Activated naive CD8-positive, alpha-beta T cell treated with anti-CD3 and anti-CD28 coated beads for 36 hours (primary cell): ENCODE measurements at regions not wholly inside any gene's neighbourhood (a gene's known extent, or its start where the extent isn't known, plus 50 kb on each side); places are given as distances from the start of the nearest gene placed in this dataset.

Experiments
- DNase-seq: peaks from one replicate; pipeline ENCODE4 v3.0.0; 2021
- H3K27ac Mint-ChIP-seq: one replicate; pipeline ENCODE4 v1.8.0; 2022; ENCODE audit warnings: mild to moderate bottlenecking, moderate library complexity, mixed read lengths
- H3K27me3 Mint-ChIP-seq: one replicate; pipeline ENCODE4 v1.8.0; 2022; ENCODE audit warnings: mild to moderate bottlenecking, mixed read lengths
- H3K36me3 Mint-ChIP-seq: one replicate; pipeline ENCODE4 v1.8.0; 2021; ENCODE audit warnings: mild to moderate bottlenecking, mixed read lengths
- H3K4me1 Mint-ChIP-seq: one replicate; pipeline ENCODE4 v1.8.0; 2021; ENCODE audit warnings: mixed read lengths
- H3K4me3 Mint-ChIP-seq: one replicate; pipeline ENCODE4 v1.8.0; 2022; ENCODE audit warnings: mild to moderate bottlenecking, moderate library complexity, mixed read lengths
- H3K9me3 Mint-ChIP-seq: one replicate; pipeline ENCODE4 v1.8.0; 2022; ENCODE audit warnings: mixed read lengths

DNA sequence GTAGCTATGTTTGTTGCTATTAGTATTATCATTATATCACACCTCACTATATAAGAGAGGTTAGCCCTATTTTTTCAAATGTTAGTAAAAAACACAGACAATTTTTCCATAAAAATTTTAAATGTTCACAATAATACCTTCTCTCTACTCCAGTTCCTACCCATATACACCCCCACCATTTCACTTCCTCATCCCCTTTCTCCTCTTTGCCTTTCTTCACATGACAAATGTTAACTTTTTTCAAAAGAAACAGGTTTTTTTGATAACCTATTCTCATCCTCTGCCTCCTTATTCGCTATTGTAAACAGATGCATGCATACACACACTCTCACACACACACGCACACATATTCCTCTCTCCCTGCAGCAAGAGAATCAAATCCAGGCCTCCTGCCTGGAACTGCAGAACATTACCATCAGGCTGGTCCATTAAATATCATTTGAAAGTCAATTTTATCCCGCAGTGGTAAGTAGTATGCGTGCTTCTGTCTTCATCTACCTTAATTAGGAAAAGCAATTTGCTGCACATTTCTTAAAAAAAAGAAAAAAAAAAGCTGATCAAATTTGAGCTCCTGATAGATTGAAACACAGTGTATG is 55.5 kb downstream of the MID1IP1 start:
- Mint-ChIP-seq H3K4me1 (peaks cover 30% of the 10 kb centered on the region), H3K27me3 (no peaks in the 10 kb centered on the region), H3K27ac (no peak overlapping the region), H3K9me3 (no peaks in the 10 kb centered on the region), H3K4me3 (no peak overlapping the region), H3K36me3 (no peaks in the 10 kb centered on the region)
- DNase-seq, result no peak

DNA sequence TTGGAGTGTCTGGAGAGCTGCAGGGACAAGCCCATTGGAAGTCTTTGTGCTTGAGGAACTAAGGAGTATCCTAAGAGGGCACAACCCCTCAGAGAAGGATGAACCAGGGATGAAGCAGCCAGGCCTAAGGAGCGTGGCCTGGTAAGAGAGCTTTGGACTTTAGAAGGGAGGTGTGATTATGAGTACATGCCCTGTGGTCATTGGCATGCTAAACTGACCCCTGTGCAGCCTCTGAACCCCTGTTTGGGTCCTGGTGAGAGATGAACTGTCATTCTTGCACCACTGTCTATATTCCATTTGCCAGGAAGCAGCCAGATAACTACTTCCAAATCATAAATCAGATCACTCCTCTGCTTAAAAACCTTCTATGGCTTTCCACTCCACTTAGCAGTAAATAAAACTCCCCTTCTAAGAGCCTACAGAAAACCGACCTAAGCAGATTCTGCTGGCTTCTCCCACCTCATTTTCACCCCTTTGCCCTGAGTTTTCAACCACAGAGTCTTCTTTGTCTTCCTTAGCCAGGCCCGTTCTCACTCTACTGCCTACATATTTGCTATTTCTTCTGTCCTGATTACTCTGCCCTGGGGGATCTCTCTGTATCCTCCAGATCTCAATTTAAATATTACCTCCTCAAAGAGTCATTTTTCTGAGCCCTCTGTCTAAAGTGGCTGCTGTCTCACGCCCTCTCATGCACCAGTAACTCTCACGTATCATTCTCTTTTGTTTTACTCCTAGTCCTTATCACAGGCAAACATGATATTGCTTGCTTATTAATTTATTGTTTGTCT is 56.7 kb downstream of the MID1IP1 start:
- Mint-ChIP-seq H3K27me3 (no peaks in the 10 kb centered on the region), H3K9me3 (no peaks in the 10 kb centered on the region), H3K4me1 (peaks cover 30% of the 10 kb centered on the region), H3K27ac (no peak overlapping the region), H3K36me3 (no peaks in the 10 kb centered on the region), H3K4me3 (no peak overlapping the region)
- no peak for DNase-seq

DNA sequence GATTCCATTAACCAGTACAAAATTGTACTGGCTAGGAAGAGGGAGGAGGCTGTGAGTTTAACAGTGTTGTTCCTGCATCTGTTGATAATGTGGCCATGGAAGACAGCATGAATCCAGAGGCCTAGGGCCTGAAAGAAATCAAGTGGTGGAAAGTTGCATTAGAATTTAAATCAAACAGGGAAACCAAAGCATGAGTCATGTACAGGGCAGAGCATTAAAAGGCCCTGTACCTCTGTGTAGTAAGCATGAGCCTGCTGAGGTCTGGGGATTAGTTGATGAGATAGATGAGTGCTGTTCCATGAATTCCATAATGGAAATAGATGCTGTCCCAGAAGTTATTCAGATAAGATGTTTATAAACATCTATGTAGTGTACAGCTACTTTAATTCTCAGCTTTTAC is 58.3 kb downstream of the MID1IP1 start:
- no peak for DNase-seq
- Mint-ChIP-seq H3K4me3 (no peak overlapping the region), H3K27me3 (no peaks in the 10 kb centered on the region), H3K9me3 (no peaks in the 10 kb centered on the region), H3K4me1 (peaks cover 30% of the 10 kb centered on the region), H3K36me3 (no peaks in the 10 kb centered on the region), H3K27ac (no peak overlapping the region)

DNA sequence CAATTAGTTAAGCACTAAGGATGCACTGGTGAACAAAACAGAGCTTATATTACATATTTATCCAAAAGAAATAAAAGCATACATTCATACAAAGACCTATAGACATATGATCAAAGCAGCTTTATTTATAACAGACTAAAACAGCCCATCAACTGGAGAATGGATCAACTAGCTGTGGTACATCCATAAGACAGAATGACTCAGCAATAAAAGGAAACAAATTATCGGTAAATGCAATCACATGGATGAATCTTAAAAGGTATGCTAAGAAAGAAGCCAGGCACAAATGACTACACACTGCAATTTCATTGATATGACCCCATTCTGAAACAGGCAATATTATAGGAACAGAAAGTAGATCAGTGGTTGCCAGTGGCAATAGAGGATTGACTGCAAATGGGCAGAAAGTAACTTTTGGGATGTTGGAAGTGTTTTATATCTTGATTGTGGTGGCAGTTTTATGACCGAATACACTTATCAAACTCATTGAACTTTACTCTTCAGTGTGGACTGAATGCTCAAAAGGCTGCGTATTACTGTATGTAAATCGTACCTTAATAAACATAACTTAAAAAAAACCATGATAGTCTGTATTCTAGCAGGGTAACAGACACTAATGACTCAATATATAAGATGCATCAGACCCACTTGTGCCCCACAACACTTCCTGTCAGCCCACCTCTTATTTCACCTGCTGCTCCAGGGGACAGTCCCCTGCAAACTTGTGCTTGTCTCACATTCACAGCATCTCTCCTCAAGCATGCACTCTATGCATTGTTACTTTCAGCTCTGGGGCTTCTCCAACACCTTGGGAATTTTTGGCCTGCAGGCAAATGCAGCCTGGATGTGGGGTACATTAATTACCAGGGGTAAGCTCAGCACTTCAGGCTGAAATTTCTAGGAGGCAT is 59.1 kb downstream of the MID1IP1 start:
- peak; percentile 40 for DNase-seq
- H3K27ac Mint-ChIP-seq, result no peak overlapping the region
- H3K36me3 Mint-ChIP-seq, result no peaks in the 10 kb centered on the region
- H3K4me1 Mint-ChIP-seq, result peaks cover 30% of the 10 kb centered on the region
- H3K27me3 Mint-ChIP-seq, result no peaks in the 10 kb centered on the region
- H3K4me3 Mint-ChIP-seq, result peak overlapping the region; percentile 22
- H3K9me3 Mint-ChIP-seq, result no peaks in the 10 kb centered on the region

DNA sequence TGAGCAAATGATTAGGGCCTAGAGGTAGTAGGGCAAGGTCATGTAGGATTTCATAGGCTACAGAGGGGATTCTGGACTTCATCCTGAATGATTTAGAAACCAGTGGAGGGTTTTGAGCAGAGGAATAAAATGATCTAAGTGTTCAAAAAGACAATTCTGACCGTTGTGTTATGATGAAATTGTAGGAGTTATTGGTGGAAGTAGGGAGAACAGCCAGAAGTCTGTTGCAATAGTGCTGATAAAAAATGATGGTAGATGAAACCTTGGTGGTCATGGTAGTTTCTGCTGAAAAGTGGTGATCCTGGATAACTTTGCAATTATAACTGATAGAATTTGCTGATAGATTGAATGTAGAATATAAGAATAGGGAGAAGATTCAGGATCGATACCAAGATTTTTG is 60.2 kb downstream of the MID1IP1 start:
- peaks cover 30% of the 10 kb centered on the region for H3K4me1 Mint-ChIP-seq
- no peaks in the 10 kb centered on the region for H3K27me3 Mint-ChIP-seq
- H3K4me3 Mint-ChIP-seq, result no peak overlapping the region
- no peaks in the 10 kb centered on the region for H3K9me3 Mint-ChIP-seq
- no peak overlapping the region for H3K27ac Mint-ChIP-seq
- DNase-seq, result no peak
- no peaks in the 10 kb centered on the region for H3K36me3 Mint-ChIP-seq

DNA sequence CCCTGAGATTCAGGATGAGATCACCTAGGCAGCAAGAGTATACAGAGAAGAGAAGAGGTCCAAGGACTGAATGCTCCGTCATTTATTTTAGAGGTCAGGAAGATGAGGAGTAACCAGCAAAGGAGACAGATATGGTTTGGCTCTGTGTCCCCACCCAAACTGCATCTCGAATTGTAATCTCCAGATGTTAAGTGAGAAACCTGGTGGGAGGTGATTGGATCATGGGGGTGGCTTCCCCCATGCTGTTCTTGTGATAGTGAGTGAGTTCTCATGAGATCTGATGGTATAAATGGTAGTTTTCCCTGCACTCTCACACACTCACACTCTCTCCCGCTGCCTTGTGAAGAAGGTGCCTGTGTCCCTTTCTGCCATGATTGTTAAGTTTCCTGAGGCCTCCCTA is 60.8 kb downstream of the MID1IP1 start:
- no peaks in the 10 kb centered on the region for H3K9me3 Mint-ChIP-seq
- no peak overlapping the region for H3K4me3 Mint-ChIP-seq
- H3K36me3 Mint-ChIP-seq, result no peaks in the 10 kb centered on the region
- H3K27ac Mint-ChIP-seq, result no peak overlapping the region
- no peaks in the 10 kb centered on the region for H3K27me3 Mint-ChIP-seq
- H3K4me1 Mint-ChIP-seq, result peaks cover 30% of the 10 kb centered on the region
- no peak for DNase-seq

DNA sequence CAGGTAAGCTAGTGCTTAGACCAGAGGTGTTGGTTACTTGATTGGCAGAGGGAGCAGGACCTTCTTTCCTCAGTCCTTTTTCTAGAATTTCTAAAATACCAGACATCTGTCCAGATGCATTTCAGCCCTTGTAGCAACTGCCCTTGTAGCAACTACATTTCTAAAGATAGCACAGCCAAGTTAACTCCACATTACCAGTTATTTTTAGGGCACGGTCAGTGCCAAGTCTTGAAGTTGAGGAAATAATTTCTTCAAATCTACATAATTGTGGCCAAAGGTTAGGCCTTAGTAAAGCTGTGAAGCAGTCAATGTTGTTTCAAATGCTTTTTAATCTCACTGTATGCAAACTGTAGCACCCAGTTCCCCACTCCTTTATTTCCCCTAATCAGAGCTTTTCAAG is 62.9 kb downstream of the MID1IP1 start:
- Mint-ChIP-seq H3K4me3 (no peak overlapping the region), H3K27me3 (no peaks in the 10 kb centered on the region), H3K4me1 (peaks cover 14% of the 10 kb centered on the region), H3K9me3 (no peaks in the 10 kb centered on the region), H3K36me3 (no peaks in the 10 kb centered on the region), H3K27ac (no peak overlapping the region)
- no peak for DNase-seq

DNA sequence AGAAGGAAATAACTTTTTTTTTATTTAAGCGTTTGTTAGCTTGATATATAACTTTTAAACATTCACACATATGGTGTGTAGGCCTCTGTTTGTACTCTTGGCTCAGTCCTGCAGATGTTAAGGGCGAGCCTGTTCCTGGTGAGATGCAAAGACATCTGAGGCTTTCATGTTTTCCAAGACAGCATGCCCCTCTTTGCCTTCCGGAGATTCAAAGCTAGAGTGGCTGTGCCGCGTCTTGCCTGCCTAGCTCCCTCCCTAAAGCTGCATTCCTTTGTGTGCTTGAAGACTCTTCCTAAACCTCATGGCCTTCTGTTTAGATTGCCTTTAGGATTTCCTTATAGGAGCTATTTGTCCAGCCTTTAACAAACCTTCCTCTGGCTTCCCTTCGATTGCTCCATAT is 67.1 kb downstream of the MID1IP1 start:
- Mint-ChIP-seq H3K4me1 (no peaks in the 10 kb centered on the region), H3K27ac (no peak overlapping the region), H3K4me3 (no peak overlapping the region), H3K36me3 (no peaks in the 10 kb centered on the region), H3K9me3 (no peaks in the 10 kb centered on the region), H3K27me3 (no peaks in the 10 kb centered on the region)
- no peak for DNase-seq

DNA sequence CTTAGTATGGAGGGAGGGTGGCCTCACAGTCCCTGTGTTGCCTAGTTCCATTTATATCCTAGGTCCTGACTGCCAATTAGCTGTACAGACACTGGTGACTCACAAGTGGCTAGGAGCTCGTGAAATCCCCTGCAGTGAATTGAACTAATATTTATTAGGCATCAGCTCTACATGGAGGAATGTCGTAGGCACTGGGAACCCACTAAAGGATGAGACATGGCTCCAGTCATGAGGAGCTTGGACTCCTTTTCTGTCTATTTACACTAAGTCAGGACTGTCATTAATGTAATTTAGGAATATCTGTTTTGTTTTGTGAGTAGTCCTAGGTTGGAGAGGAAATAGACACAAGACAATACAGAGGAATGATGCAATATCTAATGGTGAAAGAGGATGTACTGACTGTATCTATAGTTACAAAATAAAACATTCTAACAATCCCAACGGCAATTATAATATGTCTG is 67.7 kb downstream of the MID1IP1 start:
- no peaks in the 10 kb centered on the region for H3K4me1 Mint-ChIP-seq
- H3K27ac Mint-ChIP-seq, result no peak overlapping the region
- no peaks in the 10 kb centered on the region for H3K27me3 Mint-ChIP-seq
- DNase-seq, result no peak
- H3K4me3 Mint-ChIP-seq, result no peak overlapping the region
- no peaks in the 10 kb centered on the region for H3K9me3 Mint-ChIP-seq
- H3K36me3 Mint-ChIP-seq, result no peaks in the 10 kb centered on the region

DNA sequence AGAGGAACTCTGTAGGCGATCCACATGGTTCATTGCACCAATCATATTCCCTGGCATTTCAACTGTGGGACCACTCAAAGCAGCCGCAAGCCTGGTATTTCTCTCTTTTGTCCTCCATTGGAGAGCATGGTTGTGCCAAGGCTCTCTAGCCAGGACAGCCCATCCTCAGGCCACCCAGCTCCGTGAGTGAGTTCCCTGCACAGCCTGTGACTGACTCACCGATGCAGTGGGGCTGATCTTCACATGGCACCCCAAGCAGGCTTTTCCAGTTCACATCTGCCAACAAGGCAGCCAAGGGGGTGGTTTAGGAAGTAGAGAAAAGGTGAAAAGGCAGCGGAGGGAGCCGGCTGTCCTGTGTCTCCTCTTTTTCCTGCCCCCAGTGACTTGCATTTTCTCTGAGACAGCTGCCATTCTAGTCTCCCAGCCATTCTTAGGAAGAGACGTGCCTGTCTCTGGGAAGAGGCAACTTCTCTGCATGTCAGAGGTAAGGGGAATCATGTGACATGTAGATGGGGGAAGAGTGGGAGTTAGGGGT is 69.2 kb downstream of the MID1IP1 start:
- no peaks in the 10 kb centered on the region for H3K4me1 Mint-ChIP-seq
- no peak overlapping the region for H3K27ac Mint-ChIP-seq
- H3K36me3 Mint-ChIP-seq, result no peaks in the 10 kb centered on the region
- H3K27me3 Mint-ChIP-seq, result no peaks in the 10 kb centered on the region
- no peaks in the 10 kb centered on the region for H3K9me3 Mint-ChIP-seq
- H3K4me3 Mint-ChIP-seq, result no peak overlapping the region
- no peak for DNase-seq

DNA sequence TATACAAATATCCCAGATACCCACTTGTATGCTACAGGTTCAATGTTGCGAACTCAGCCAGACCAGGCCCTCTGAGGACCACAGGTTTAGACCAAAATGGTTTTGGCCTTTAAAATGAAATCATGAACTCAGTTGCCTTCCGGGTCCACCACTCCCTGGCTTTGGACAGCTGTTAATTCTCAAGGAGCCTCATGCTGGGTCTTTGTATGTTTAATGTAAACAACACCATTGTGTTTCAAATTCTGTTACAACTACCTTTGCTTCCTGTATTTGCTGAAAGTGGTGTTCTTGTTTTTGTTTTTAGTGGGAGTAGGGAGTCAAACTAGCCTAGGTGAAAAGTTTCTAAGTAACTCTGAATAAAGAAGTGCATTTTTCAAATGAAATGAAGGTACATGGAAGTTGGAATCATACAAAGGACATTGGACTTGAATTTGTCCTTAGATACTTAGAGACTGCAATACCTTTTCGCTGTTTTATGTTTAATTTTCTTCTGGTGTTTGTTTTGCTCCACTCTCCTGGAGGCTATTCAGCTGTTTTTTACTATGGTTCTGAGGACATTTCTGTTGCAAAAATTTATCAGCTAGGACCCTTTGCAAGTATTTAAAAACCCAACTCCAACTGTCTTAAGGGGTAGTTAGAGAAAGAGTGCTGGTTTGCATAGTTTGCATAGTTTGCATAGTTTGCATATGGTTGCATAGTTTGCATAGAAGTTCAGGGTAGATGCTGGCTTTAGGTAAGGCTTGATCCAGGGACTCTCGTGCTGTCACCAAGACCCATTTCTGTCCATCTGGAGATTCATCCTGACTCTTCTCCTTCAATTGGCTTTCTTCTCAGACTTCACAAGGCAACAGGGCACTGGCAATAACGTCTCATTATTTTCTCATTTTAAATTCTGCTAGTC is 70.1 kb downstream of the MID1IP1 start:
- Mint-ChIP-seq H3K27me3 (no peaks in the 10 kb centered on the region), H3K4me1 (no peaks in the 10 kb centered on the region)

DNA sequence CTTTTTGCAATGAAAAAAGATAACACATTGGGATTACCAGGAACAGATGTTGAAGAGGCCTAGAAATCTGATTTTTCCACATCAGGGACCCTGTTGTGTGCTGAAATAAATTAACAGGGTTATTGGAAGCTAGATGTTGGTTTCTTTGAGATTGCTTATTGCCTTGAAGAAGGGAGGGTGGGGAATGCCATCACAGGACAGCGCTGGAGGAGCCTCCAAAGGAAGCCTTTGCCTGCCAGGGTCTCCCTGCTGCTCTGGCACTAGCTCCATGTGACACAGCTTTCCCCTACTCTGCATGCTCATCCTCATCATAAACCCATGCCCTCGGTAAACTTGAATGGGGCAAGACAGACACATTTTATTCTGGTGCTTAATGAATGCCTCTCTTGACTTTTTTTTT is 76.1 kb downstream of the MID1IP1 start:
- Mint-ChIP-seq H3K9me3 (no peaks in the 10 kb centered on the region), H3K27me3 (no peaks in the 10 kb centered on the region), H3K27ac (no peak overlapping the region), H3K36me3 (no peaks in the 10 kb centered on the region), H3K4me1 (peaks cover 16% of the 10 kb centered on the region), H3K4me3 (no peak overlapping the region)
- DNase-seq, result no peak

More for the DNA sequence above, 70.1 kb downstream of the MID1IP1 start:
- no peak for DNase-seq
- no peak overlapping the region for H3K27ac Mint-ChIP-seq
- no peaks in the 10 kb centered on the region for H3K9me3 Mint-ChIP-seq
- no peak overlapping the region for H3K4me3 Mint-ChIP-seq
- no peaks in the 10 kb centered on the region for H3K36me3 Mint-ChIP-seq

DNA sequence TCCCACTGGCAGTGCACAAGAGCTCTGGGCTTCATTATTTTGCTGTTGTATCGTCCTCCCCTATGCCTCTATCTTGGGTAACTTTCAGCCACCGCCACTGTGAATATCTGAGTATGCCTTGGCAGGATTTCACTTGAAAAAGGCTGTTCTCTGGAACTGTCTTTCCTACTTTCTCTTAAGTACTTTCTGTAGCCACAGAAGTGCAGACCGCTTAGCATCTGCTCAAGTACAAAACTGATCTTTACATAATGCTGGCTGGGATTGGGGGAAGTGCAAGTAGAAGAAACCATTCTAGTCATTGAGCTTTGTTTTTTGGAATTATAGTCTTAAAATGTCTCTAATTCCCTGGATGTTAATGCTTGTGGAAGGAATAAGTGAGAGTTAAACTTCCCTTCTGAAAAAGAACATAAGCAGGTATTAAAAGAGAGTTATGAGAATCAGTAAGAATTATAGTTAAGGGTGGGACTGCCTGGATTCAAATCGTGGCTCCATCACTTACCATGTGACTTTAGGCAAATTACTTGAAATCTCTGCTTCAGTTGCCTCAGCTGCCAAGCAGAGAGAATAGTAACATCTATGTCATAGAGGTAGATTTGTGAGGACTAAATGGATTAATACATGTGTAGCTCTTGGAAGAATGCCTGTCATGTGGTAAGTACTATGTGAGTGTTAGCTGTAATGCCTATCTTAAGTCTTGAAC is 77.5 kb downstream of the MID1IP1 start:
- no peaks in the 10 kb centered on the region for H3K27me3 Mint-ChIP-seq
- no peaks in the 10 kb centered on the region for H3K9me3 Mint-ChIP-seq
- no peak overlapping the region for H3K4me3 Mint-ChIP-seq
- DNase-seq, result no peak
- H3K36me3 Mint-ChIP-seq, result no peaks in the 10 kb centered on the region
- no peak overlapping the region for H3K27ac Mint-ChIP-seq
- peaks cover 16% of the 10 kb centered on the region for H3K4me1 Mint-ChIP-seq
